NCI-H187 (cell line): ENCODE measurements at regions not wholly inside any gene's neighbourhood (a gene's known extent, or its start where the extent isn't known, plus 50 kb on each side); places are given as distances from the start of the nearest gene placed in this dataset.
"Not testable (repeated sequence)": the region's sequence is repeated elsewhere in the genome, so short reads cannot be mapped to it uniquely, and the experiment has no call there.

Source experiments
- DNase-seq, 2 experiments: peaks; one replicate each; lab custom pipeline; 2025; lab: John Stamatoyannopoulos, UW

GRCh38 chr4:11700751-11701226, 272.1 kb upstream of the HS3ST1 start:
- DNase-seq: no peak

- DNase-seq: no peak
Measured at GRCh38 chr4:11698846-11699590, 270.3 kb upstream of the HS3ST1 start.

- DNase-seq: no peak
Measured at GRCh38 chr4:11698033-11698432, 269.3 kb upstream of the HS3ST1 start.

GRCh38 chr4:11693693-11694092, 265.0 kb upstream of the HS3ST1 start:
- DNase-seq: no peak

GRCh38 chr4:11691236-11691635, 262.5 kb upstream of the HS3ST1 start:
- DNase-seq: no peak

GRCh38 chr4:11687727-11688126, 259.0 kb upstream of the HS3ST1 start:
- DNase-seq: no peak

- no peak for DNase-seq
Measured at GRCh38 chr4:11685481-11685880, 256.8 kb upstream of the HS3ST1 start.

- no peak for DNase-seq
Measured at GRCh38 chr4:11675051-11675800, 246.5 kb upstream of the HS3ST1 start.

GRCh38 chr4:11670304-11670703, 241.6 kb upstream of the HS3ST1 start:
- DNase-seq: no peak

- no peak for DNase-seq
Measured at GRCh38 chr4:11669156-11669555, 240.5 kb upstream of the HS3ST1 start.

- DNase-seq: no peak
Measured at GRCh38 chr4:11663114-11663513, 234.4 kb upstream of the HS3ST1 start.

- no peak for DNase-seq
Measured at GRCh38 chr4:11650801-11651596, 222.3 kb upstream of the HS3ST1 start.

GRCh38 chr4:11647433-11647832, 218.7 kb upstream of the HS3ST1 start:
- DNase-seq: no peak

- not testable (repeated sequence) for DNase-seq
Measured at GRCh38 chr4:11643081-11643480, 214.4 kb upstream of the HS3ST1 start.

- no peak for DNase-seq
Measured at GRCh38 chr4:11640584-11640983, 211.9 kb upstream of the HS3ST1 start.

- no peak for DNase-seq
Measured at GRCh38 chr4:11636551-11636950, 207.9 kb upstream of the HS3ST1 start.

- DNase-seq: no peak
Measured at GRCh38 chr4:11636031-11636430, 207.3 kb upstream of the HS3ST1 start.

- no peak for DNase-seq
Measured at GRCh38 chr4:11635342-11635741, 206.6 kb upstream of the HS3ST1 start.

- DNase-seq: no peak
Measured at GRCh38 chr4:11634283-11634682, 205.6 kb upstream of the HS3ST1 start.

GRCh38 chr4:11633430-11633829, 204.7 kb upstream of the HS3ST1 start:
- no peak for DNase-seq

GRCh38 chr4:11632483-11632882, 203.8 kb upstream of the HS3ST1 start:
- no peak for DNase-seq

- peak in 1 of 2 experiments; percentile 40 for DNase-seq
Measured at GRCh38 chr4:11632025-11632424, 203.3 kb upstream of the HS3ST1 start.

GRCh38 chr4:11631416-11631815, 202.7 kb upstream of the HS3ST1 start:
- no peak for DNase-seq
